HG03457 (cell line): ENCODE measurements at regions not wholly inside any gene's neighbourhood (a gene's known extent, or its start where the extent isn't known, plus 50 kb on each side); places are given as distances from the start of the nearest gene placed in this dataset.
"Not testable (repeated sequence)": the region's sequence is repeated elsewhere in the genome, so short reads cannot be mapped to it uniquely, and the experiment has no call there.

ENCODE experiments used
- ATAC-seq: cut with Tn5 transposase; IDR thresholded peaks from one replicate; pipeline ENCODE4 v1.9.1; 2021; ENCODE audit warnings: moderate number of reproducible peaks; ENCODE audit not compliant: unreplicated experiment

DNA sequence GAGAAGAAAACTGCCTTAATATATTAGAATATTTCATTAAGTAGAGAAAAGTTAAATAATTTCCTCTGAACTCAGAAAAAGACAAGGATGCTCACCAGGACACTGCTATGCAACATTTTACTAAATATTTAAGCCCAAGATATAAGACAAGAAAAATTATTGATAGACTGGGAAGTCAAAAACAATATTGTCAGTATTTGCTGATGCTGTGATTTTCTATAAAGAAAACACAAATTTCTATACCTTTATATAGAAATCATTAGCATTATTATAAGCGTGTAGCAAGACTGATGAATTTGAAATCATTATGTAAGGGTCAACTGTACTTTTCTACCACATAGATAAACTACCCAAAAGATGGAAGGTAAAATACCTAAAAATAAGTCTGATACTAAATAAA, 451.0 kb downstream of the RNF144A start:
- ATAC-seq = no peak

DNA sequence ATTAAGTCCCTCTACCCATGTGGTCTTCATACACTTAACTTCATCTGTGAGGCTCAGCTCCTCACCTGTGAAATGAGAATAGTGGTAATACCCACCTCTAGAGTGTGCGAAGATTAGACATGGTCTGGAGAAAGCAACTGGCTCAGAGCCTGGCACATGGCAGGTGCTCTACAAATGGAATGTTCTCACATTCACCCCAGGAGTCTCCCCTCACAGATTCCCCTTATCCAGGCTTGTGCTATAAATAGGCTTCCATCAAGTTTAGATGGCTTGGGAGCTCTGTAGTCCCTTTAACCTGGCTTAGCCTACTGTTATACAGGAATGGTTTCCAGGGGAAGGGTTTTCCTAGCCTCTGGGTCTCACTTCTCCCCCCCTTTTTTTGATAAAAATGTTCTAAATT, 455.9 kb downstream of the RNF144A start:
- no peak for ATAC-seq

DNA sequence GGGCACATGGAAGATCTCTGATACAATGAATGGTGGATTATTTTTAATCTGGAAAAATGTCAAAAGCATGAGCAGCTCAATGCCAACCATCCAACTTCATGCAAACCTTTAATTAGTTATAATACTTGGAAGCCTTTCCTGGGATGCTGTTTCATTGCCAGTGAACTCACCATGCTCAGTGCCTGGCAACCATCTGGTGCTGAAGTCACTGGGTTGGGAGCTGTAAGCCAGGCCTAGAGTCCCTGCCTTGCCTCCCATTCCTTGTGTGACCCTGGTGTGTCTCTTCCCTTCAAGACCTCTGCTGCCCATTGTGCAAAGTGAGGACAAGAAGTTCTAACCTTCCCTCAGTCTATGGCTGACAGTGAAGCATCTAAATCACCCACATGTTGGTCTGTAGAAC, 458.7 kb downstream of the RNF144A start:
- ATAC-seq = no peak

DNA sequence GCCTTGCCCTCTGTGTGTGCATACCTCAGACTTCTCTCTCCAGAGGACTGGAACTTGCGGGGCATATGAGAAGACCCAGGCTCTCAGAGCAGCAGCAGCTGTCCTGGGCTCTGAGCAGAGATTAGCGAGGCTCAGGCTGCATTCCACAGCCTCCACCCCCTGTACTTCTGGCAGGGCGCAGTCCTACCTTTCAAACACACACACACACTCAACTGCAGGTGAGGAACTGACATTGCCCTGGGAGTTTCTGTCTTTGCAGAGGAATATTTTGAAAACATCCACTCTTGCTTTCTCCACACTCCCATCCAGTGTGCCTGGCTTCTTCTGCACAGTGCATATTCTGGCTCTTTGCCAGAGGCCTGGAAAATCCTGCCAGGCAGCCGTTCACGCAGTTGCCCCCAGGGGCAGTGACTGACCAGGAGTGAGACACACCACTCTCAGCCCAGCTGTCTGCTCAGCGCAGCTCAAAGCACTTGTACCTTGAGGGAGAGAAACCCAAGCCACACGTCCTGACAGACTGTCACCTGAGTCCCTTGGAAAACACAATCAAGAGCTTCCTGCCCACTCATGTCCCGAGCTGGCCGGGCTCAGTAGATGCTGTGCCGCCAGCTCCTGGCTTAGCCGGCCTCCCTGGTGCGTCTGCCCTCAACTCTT, 460.8 kb downstream of the RNF144A start:
- no peak for ATAC-seq

DNA sequence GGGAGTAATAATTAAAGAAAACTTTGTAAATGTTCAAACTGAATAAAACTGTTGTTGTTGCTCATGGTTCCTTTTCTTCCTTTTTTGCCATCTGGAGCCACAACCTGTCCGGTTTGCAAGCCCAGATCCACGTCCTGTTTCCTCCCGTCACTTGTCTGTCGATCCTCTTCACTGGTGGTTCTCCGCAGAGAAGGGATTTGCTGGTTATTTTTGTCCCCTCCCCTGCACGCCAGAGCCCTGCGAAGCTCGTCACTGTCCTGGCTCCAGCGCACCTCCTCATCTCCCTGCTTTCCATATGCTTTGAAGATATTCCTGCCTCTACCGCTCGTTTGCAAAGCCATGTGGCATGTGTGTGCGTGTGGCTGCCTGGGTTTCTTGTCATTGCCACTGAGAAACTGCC, 461.4 kb downstream of the RNF144A start:
- no peak for ATAC-seq

DNA sequence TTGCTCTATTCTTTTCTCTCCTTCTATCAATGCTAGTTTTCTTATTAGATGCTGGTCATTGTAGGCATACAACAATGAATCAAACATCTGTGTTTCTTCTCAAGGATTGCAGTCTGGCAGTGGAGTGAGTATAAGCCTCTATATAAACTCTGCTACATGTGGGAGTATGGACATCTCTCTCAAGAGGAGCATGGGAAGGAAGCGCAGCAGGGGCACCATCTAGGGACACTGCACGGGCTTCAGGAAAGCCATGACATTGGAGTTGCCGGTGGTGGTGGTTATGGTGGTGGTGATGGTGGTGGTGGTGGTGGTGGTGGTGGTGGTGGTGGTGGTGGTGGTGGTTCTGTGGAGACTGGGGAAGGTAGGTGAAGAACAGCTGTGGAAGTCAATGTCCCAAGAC, 462.6 kb downstream of the RNF144A start:
- ATAC-seq = no peak

DNA sequence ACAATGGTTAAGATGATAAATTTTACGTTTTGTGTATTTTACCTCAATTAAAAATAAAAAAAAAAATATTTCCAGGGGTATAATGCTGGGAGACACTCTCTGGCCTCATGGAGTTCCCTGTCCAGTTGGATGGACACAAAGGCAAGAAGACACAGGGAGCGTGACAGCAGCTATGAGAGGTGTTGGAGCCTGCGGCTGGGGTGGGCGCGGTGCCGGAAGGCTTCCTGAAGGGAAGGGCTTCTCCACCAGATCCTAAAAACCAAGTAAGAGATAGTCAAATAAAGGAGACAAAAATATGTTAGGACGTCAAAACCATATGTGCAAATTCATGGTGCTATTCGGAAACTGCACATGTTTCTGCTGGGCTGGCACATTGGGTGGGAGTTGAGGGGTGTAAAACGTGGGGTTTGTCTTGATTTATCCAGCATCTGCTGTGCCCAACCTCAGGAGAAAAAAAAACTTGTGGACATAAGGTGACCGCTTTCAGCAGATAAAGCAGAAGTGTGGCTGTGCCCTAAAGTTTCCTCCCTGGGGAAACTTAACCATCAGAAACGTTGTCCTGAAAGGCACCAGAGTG, 467.6 kb downstream of the RNF144A start:
- no peak for ATAC-seq

DNA sequence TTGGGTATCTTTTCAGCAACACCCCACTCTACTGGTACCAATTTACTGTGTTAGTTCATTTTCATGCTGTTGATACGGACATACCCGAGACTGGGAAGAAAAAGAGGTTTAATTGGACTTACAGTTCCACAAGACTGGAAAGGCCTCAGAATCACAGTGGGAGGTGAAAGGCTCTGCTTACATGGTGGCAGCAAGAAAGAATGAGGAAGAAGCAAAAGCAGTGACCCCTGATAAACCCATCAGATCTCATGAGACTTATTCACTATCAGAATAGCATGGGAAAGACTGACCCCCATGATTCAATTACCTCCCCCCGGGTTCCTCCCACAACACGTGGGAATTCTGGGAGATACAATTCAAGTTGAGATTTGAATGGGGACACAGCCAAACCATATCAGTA, 473.1 kb downstream of the RNF144A start:
- ATAC-seq = not testable (repeated sequence)

DNA sequence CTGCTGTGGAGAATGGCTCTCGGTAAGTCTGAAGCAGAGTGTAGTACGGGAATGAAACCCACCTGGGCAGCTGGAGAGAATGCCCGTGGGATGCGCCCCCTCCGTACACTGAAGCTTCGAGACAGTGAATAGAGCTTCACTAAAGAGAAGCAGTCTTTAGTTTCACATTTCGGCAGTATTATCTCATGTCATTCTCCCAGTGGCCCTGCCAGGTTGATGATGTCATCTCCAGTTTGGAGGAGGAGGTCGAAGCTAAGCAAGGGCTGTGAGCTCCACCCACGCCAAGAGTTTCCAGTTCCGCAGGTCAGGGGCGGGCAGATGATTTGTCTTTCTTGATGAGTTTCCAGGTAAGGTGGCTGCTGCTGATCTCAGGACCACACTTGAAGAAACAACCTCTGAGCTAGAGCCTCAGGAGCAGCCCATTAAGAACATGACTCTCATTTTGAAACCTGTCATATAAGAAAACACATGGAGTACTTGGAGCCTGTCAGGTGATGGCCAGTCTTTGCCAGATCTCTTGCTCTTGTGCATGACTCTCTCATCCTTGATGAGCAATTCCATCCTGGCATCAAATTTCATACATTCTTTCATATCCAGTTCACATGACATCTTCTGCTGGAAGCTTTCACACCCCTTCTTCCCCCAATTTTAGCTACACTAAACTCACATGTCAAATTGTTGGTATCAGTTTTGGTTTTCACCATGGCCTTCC, 475.0 kb downstream of the RNF144A start:
- no peak for ATAC-seq

DNA sequence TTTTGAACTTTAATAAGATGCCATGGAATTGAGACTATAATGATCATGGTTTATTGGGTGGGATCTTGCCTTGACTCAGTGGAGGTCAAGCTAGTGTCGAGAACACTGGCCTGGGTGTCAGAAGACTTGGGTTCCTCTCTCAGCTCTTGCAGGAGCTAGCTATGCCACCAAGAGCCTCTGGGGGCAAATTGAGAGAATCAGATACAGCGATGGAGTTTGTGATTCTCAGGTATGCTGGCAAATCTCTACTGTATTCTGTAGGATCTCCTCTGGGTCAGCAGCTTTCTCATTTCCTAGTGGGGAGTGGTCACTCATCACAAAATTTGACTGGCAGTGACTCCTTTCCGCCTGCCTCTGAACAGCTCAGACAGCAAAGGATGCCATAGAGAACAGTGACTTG, 477.0 kb downstream of the RNF144A start:
- ATAC-seq = no peak

DNA sequence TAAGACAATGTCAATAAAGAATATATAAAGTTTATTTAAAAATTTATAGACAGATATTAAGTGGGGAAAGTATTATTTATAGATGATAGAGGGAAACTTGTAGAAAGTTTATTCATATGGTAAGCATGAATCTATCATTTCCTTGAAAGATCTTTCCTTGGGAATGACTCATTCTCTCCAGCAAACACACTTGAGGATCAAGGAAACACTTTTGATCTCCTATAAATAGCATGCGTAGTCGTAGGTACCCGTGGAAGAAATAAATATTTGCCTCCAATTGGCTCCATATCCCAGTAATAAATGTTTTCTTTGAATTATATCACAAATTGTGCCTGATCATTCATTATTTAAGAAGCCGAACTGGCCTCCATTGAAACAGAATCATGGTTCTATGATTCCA, 483.4 kb downstream of the RNF144A start:
- no peak for ATAC-seq

DNA sequence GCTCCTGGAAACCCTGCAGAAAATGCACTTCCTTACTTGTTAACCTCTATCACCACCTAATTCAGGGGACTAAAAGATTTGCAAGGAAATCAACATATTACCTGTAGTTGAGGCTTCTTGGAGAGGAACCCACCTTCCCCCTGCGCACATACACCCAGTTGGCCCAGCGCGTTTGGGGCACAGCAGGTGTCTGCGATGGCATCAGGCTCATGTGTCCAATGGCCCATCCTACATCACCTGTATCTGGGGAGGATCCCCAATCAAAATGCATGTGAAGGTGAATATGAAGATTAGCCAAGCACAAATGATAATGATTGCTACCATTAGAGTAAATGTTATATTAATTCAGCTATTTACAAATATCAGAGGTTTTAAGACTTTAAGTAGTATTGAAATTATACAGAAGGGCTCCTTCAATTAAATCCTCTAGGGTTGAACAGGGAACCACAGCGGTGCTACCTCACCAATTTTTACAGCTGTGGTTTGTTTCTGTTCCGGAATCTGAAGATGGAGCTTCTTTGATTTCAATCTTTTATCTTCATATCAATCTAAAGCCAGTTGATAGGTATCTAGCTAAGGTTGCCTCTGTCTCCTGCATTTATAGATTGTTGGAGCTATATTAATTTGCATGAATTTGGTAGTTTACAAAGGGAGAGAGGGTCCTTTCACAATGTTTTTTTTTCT, 486.0 kb downstream of the RNF144A start:
- no peak for ATAC-seq

DNA sequence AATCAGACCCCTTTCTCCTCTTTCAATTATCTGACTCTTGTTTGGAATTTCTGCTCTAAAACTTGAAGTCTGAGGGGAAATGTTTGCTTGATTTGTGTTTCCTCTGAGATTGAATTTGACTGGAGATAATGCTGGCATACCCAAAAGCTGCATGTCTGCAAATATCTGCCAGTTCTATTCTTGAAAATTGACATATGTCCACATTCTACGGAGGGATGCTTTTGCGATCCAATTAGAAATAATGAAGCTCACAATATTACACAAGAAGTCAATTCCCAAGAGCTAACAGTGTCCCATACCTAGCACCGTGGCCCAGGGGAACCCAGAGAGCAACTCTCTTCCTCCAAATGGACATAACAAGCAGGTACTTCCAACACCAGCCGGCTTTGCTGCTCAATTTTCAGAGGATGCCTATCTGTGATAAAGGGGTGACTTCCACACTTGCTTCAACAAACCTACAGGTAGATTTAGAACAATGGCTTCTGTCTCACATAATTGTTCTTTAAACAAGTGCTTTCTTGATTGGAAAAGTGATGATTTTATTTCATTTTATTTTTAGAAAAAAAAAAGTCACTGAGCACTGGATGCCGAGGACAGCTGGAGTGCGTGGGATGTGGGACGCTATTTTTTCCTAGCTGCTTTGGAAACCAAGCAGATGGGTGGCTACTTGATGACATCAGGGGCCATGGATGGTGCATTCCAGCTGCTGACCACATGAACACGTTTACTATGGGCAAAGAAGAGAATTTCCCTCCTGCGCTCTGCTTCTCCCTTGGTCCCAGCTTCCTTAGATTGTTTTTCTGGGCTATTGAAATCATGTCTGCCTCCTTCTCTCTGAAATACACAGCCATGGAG, 488.9 kb downstream of the RNF144A start:
- ATAC-seq = no peak

DNA sequence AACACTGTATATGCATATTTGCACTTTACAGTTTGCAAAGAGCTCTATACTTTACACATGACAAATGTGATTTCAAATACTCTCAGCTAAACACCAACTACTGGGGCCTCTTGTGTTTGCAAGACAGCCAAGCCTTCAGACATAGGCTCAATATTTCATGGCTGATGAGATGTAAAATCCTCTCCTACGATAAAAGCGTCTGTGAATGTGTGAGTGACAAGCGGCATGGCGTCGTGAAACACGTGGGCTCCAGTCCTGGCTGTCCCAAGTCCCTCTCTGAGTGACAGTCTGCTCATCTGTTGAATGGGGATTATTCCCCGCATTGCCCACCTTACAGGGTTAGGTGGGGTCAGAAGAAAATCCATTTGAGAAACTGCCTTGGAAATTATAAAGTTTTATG, 489.8 kb downstream of the RNF144A start:
- ATAC-seq = no peak

DNA sequence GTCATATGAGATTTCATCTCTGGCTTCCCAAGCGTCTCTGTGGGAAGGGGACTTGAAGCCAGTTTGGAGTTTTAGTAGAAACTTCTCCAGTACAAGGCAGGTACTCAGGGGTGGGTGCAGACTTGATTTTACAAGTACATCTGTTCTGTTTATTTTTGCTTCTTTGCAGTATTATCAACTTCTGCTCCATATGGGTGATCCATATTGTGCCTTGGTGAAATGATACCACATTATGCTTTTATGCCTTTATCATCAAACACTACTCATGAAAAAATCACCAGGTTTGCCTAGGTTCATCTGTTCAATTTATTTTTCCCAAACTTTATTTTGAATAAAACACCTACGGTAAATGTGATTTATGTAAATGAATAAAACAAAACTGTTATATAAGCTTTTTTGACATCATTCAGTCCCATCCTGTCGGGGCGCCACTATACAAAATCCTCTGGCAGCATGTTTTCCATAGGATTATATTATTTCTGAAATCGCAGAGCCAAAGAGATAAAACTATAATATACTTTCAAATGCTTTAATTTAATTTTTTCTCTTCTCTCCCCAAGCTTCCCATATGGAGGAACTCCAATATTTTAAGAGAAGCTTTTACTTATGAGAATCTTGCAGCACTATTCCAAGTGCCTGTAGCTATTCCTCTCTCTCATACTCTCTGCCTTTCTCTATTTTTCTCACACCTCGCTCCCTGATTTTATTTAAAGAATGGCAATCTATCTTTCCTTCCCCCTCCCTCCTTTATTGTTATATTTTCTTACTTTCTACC, 490.9 kb downstream of the RNF144A start:
- no peak for ATAC-seq

DNA sequence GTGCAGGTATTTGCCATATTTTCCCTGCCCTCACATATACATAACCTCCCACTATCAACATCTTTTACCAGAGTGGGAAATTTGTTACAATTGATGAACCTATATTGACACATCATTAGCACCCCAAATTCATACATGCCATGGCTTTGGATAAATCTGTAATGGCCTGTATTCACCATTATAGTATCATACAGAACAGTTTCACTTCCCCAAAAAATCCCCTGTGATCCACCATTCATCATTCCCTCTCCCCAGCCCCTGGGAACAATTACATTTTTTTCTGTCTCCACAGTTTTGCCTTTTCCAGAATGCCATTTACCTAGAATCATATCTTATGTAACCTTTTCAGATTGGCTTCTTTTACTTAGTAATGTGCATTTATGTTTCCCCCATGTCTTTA, 494.5 kb downstream of the RNF144A start:
- no peak for ATAC-seq

DNA sequence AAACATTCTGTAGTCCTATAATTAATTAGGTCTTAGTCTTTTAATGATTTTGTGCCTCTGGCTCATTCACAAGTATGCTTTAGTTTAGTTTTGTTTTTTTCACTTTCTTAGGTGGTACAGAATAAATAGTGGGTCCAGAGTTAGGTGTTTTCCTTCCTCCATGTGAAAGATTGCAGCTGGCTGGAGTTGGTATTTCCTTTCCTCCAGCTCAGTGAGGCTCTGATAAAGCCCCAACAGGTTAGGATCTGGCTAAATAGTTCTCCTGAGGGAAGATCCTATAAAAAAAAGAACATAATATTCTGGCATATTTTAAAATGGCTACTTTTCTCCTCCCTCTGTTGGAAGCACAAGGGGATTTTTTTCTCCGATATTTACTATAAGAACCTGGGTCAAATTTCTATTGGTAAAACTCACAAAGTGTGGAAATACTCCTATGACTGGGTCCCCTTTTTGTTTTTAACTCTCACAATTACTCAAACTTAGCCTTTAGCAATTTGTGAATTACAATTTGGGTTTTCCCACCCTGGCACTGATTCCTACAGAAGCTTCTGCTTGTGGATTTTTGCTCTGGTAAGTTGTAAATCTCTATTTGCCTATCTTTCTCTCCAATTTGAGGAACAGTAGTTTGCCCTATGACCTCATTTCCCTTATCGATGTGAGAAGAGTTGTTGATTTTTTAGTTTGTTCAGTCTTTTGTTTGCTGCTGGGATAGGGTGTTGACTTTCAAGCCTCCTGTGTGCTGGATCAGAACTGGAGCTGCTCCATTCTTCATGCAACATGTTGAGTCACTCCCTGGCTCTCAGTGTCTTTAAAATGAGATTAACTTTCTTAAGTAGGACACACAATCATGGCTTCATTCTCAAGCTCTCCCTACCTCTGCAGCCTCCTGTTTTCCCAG, 500.9 kb downstream of the RNF144A start:
- no peak for ATAC-seq

DNA sequence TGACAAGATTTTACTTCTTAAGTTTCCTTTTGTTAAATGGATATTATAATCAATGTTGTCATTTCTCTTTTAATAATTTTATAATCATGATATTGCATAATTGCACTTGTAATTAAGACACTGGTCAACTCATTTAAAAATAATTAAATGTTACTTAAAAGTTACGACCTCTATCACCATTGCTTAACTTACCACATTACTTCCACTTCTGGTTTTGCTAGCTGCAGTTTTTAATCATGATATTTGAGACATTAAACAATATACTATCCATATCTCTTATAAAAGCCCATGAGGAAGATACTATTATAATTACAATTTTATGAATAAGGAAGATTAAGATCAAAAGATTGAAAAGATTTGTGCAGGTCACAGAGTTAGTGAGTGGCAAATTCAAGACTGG, 502.0 kb downstream of the RNF144A start:
- no peak for ATAC-seq

DNA sequence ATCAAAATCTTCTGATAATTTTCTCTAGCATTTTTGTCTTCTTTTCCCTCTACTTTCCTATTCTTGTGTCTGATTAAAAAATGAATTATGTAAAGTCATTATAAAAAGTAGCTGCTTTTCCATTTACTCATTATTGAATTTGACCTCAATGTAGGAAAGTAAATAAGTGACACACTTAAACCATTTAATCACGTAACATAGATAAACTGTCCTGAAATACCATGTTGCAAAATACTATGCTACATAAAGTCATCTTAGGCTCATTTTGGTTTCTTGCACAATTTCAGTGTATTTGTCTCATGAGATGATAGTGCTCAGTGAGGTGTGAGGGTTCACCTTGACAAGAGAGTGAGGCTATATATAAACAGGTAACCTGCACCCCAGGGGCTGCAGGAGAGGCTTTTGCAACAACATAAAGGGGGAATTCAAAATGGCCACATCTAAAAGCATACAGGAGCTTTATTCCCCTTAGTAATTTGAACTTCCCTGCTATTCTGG, 502.7 kb downstream of the RNF144A start:
- ATAC-seq = no peak
